Thyroid gland (tissue), 4 donors: ENCODE measurements at regions not wholly inside any gene's neighbourhood (a gene's known extent, or its start where the extent isn't known, plus 50 kb on each side); places are given as distances from the start of the nearest gene placed in this dataset.

Experiments used
- POLR2A ChIP-seq, 2 donors: fragments of 450-650 bp; IDR thresholded peaks; one replicate each; pipeline ENCODE4 v1.6.1; 2017; ENCODE audit warnings: antibody characterized with exemption in 2 of 2, mild to moderate bottlenecking in 2 of 2, moderate library complexity in 1 of 2
- TF ChIP-seq, protein P1 (sequence below), 6 experiments: fragments of 200-600 bp in 3 of 6; fragments of 450-650 bp in 3 of 6; sonication (generic) in 3 of 6; IDR thresholded peaks; one replicate each; pipeline ENCODE4 v1.5.1; 2016 to 2019; ENCODE audit warnings: antibody characterized with exemption in 6 of 6, mild to moderate bottlenecking in 2 of 6, inconsistent platforms in 1 of 6, moderate library complexity in 1 of 6

DNA sequence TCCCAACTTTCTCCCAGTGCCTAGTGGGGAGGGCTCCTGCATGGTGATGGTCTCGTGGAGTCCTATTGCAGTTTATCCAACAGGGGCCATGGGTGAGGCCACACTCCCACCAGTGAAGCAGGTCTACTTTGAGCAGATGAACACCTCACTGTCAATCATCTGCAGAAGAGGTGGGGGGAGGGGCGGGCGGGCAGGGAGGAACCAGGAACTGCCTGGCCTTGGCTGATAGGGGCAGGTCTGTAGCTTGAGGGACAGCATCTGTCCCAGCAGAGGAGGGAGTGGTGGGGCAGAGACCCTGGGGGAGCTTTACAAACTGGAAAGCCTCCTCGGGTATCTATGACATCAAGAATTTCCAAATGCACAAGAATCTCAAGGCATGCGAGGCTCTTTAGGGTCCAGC lies 58.7 kb upstream of the ZNF423 start:
- no peak for TF ChIP-seq POLR2A (IDR thresholded peaks at IDR 0.05)
- TF ChIP-seq, protein P1, sequence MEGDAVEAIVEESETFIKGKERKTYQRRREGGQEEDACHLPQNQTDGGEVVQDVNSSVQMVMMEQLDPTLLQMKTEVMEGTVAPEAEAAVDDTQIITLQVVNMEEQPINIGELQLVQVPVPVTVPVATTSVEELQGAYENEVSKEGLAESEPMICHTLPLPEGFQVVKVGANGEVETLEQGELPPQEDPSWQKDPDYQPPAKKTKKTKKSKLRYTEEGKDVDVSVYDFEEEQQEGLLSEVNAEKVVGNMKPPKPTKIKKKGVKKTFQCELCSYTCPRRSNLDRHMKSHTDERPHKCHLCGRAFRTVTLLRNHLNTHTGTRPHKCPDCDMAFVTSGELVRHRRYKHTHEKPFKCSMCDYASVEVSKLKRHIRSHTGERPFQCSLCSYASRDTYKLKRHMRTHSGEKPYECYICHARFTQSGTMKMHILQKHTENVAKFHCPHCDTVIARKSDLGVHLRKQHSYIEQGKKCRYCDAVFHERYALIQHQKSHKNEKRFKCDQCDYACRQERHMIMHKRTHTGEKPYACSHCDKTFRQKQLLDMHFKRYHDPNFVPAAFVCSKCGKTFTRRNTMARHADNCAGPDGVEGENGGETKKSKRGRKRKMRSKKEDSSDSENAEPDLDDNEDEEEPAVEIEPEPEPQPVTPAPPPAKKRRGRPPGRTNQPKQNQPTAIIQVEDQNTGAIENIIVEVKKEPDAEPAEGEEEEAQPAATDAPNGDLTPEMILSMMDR (IDR thresholded peaks at IDR 0.05): no peak
